H9 (cell line): ENCODE measurements at regions not wholly inside any gene's neighbourhood (a gene's known extent, or its start where the extent isn't known, plus 50 kb on each side); places are given as distances from the start of the nearest gene placed in this dataset.
"Not testable (repeated sequence)": the region's sequence is repeated elsewhere in the genome, so short reads cannot be mapped to it uniquely, and the experiment has no call there.

Experiments used
- DNase-seq: peaks from one replicate; pipeline ENCODE4 v3.0.0-alpha.2; 2017
- H2AFZ ChIP-seq: one replicate; pipeline ENCODE4 v1.6.1; 2013; ENCODE audit warnings: mild to moderate bottlenecking, low read length, control low read depth, moderate library complexity
- H2AK5ac ChIP-seq: 2 replicates; pipeline ENCODE4 v1.6.1; 2013; ENCODE audit warnings: low read length, control low read depth, mixed read lengths; ENCODE audit not compliant: insufficient read length
- H2BK120ac ChIP-seq: one replicate; pipeline ENCODE4 v1.6.1; 2013; ENCODE audit warnings: low read depth, mild to moderate bottlenecking, low read length, control low read depth, inconsistent platforms; ENCODE audit not compliant: poor library complexity, severe bottlenecking
- H2BK12ac ChIP-seq: 2 replicates; pipeline ENCODE4 v1.6.1; 2013; ENCODE audit warnings: low read length, control low read depth, mixed read lengths, low read depth; ENCODE audit not compliant: insufficient read length
- H2BK15ac ChIP-seq: 2 replicates; pipeline ENCODE4 v1.6.1; 2013; ENCODE audit warnings: low read depth, low read length, control low read depth
- H2BK20ac ChIP-seq: one replicate; pipeline ENCODE4 v1.6.1; 2013; ENCODE audit warnings: low read depth, mild to moderate bottlenecking, low read length, control low read depth, inconsistent platforms; ENCODE audit not compliant: poor library complexity, severe bottlenecking
- H2BK5ac ChIP-seq: 2 replicates; pipeline ENCODE4 v1.6.1; 2013; ENCODE audit warnings: low read length, control low read depth, mixed read lengths; ENCODE audit not compliant: insufficient read length
- H3K14ac ChIP-seq: 2 replicates; pipeline ENCODE4 v1.6.1; 2013; ENCODE audit warnings: low read length, control low read depth; ENCODE audit not compliant: insufficient read depth
- H3K18ac ChIP-seq: 2 replicates; pipeline ENCODE4 v1.6.1; 2013; ENCODE audit warnings: low read depth, mild to moderate bottlenecking, mixed read lengths, low read length, control low read depth; ENCODE audit not compliant: insufficient read length
- H3K23ac ChIP-seq: 2 replicates; pipeline ENCODE4 v1.6.1; 2013; ENCODE audit warnings: low read length, control low read depth, mixed read lengths, low read depth; ENCODE audit not compliant: insufficient read length
- H3K23me2 ChIP-seq: 2 replicates; pipeline ENCODE4 v1.6.1; 2013; ENCODE audit warnings: low read depth, mild to moderate bottlenecking, mixed read lengths, low read length, control low read depth; ENCODE audit not compliant: insufficient read length, poor library complexity, severe bottlenecking
- H3K27ac ChIP-seq: 2 replicates; pipeline ENCODE4 v1.5.1; 2013; ENCODE audit warnings: low read length, control low read depth, mixed read lengths, low read depth; ENCODE audit not compliant: insufficient read length
- H3K27me3 ChIP-seq: 2 replicates; pipeline ENCODE4 v1.6.1; 2013; ENCODE audit warnings: low read length, control low read depth, inconsistent platforms; ENCODE audit not compliant: insufficient read depth
- H3K4ac ChIP-seq: 2 replicates; pipeline ENCODE4 v1.6.1; 2013; ENCODE audit warnings: low read depth, mild to moderate bottlenecking, control low read depth, inconsistent platforms, low read length, moderate library complexity
- H3K4me1 ChIP-seq: 2 replicates; pipeline ENCODE4 v1.6.1; 2013; ENCODE audit warnings: low read length, control low read depth, inconsistent platforms; ENCODE audit not compliant: insufficient read depth
- H3K4me2 ChIP-seq: 2 replicates; pipeline ENCODE4 v1.6.1; 2013; ENCODE audit warnings: low read length, control low read depth, mixed read lengths; ENCODE audit not compliant: insufficient read length, insufficient read depth
- H3K56ac ChIP-seq: 2 replicates; pipeline ENCODE4 v1.6.1; 2013; ENCODE audit warnings: low read depth, mild to moderate bottlenecking, mixed read lengths, low read length, control low read depth; ENCODE audit not compliant: insufficient read length
- H3K79me1 ChIP-seq: 2 replicates; pipeline ENCODE4 v1.6.1; 2013; ENCODE audit warnings: low read depth, mild to moderate bottlenecking, moderate library complexity, low read length, control low read depth, inconsistent platforms; ENCODE audit not compliant: insufficient read depth, poor library complexity, severe bottlenecking
- H3K79me2 ChIP-seq: 2 replicates; pipeline ENCODE4 v1.6.1; 2013; ENCODE audit warnings: low read length, control low read depth, inconsistent platforms; ENCODE audit not compliant: insufficient read depth
- H3K9ac ChIP-seq: 2 replicates; pipeline ENCODE4 v1.6.1; 2013; ENCODE audit warnings: low read length, control low read depth, mixed read lengths; ENCODE audit not compliant: insufficient read length; ENCODE audit errors: extremely low read depth
- H3K9me3 ChIP-seq: one replicate; pipeline ENCODE4 v1.6.1; 2013; ENCODE audit warnings: low read depth, low read length, inconsistent platforms; ENCODE audit not compliant: control insufficient read depth
- H3T11ph ChIP-seq: one replicate; pipeline ENCODE4 v1.6.1; 2013; ENCODE audit warnings: mild to moderate bottlenecking, low read length, control low read depth, inconsistent platforms
- H4K20me1 ChIP-seq: one replicate; pipeline ENCODE4 v1.6.1; 2013; ENCODE audit not compliant: control insufficient read depth, insufficient read length, insufficient read depth
- H4K5ac ChIP-seq: 2 replicates; pipeline ENCODE4 v1.6.1; 2013; ENCODE audit warnings: low read depth, mild to moderate bottlenecking, mixed read lengths, low read length, control low read depth; ENCODE audit not compliant: insufficient read length
- H4K8ac ChIP-seq: replicated peaks from 2 replicates; pipeline ENCODE4 v1.6.1; 2013; ENCODE audit warnings: low read length, control low read depth, mixed read lengths, low read depth; ENCODE audit not compliant: insufficient read length
- H4K91ac ChIP-seq: 2 replicates; pipeline ENCODE4 v1.6.1; 2013; ENCODE audit warnings: low read depth, mild to moderate bottlenecking, moderate library complexity, mixed read lengths, low read length, control low read depth; ENCODE audit not compliant: insufficient read length
- H3K27ac Mint-ChIP-seq, 3 experiments: 2 replicates in 2 of 3; 3 replicates in 1 of 3; pipeline ENCODE4 v1.8.0; 2020 to 2021; ENCODE audit warnings: mixed read lengths in 3 of 3, mild to moderate bottlenecking in 1 of 3, moderate library complexity in 1 of 3
- H3K27me3 Mint-ChIP-seq: 2 replicates; pipeline ENCODE4 v1.8.0; 2021; ENCODE audit warnings: low read depth, mild to moderate bottlenecking, moderate library complexity, mixed read lengths
- H3K36me3 Mint-ChIP-seq, 3 experiments: 2 replicates in 2 of 3; 3 replicates in 1 of 3; pipeline ENCODE4 v1.8.0; 2020 to 2021; ENCODE audit warnings: low read depth in 3 of 3, mixed read lengths in 3 of 3; ENCODE audit not compliant: insufficient read depth in 1 of 3
- H3K4me1 Mint-ChIP-seq, 2 experiments: 2 replicates each; pipeline ENCODE4 v1.8.0; 2020; ENCODE audit warnings: mixed read lengths in 2 of 2
- H3K4me3 Mint-ChIP-seq, 2 experiments: 2 replicates in 1 of 2; 3 replicates in 1 of 2; pipeline ENCODE4 v1.8.0; 2020 to 2021; ENCODE audit warnings: mild to moderate bottlenecking in 2 of 2, mixed read lengths in 2 of 2, moderate library complexity in 1 of 2
- H3K9me3 Mint-ChIP-seq, 2 experiments: 2 replicates in 1 of 2; 3 replicates in 1 of 2; pipeline ENCODE4 v1.8.0; 2020; ENCODE audit warnings: mild to moderate bottlenecking in 2 of 2, mixed read lengths in 2 of 2, moderate library complexity in 1 of 2
- WGBS: extraction: QIAGEN DNeasy Blood & Tissue Kit; methylation state at CpG from one replicate; pipeline ENCODE4 v1.1.7; 2013; ENCODE audit warnings: missing lambda C conversion rate, low lambda C conversion rate, mixed read lengths; ENCODE audit not compliant: insufficient read length; ENCODE audit errors: extremely low coverage; 5-methylcytosine and 5-hydroxymethylcytosine counted together
- TF ChIP-seq, protein P1 (sequence below): fragments of 200-600 bp; sonication (generic); conservative IDR thresholded peaks from 3 replicates; pipeline ENCODE4 v1.8.0; 2021; ENCODE audit warnings: antibody characterized with exemption, mild to moderate bottlenecking

- TF ChIP-seq, protein P1, sequence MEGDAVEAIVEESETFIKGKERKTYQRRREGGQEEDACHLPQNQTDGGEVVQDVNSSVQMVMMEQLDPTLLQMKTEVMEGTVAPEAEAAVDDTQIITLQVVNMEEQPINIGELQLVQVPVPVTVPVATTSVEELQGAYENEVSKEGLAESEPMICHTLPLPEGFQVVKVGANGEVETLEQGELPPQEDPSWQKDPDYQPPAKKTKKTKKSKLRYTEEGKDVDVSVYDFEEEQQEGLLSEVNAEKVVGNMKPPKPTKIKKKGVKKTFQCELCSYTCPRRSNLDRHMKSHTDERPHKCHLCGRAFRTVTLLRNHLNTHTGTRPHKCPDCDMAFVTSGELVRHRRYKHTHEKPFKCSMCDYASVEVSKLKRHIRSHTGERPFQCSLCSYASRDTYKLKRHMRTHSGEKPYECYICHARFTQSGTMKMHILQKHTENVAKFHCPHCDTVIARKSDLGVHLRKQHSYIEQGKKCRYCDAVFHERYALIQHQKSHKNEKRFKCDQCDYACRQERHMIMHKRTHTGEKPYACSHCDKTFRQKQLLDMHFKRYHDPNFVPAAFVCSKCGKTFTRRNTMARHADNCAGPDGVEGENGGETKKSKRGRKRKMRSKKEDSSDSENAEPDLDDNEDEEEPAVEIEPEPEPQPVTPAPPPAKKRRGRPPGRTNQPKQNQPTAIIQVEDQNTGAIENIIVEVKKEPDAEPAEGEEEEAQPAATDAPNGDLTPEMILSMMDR: no peak
- Histone ChIP-seq H2BK12ac (no peak overlapping the region), H4K91ac (no peak overlapping the region), H4K20me1 (no peaks in the 10 kb centered on the region), H3K79me2 (no peaks in the 10 kb centered on the region), H4K5ac (no peak overlapping the region), H3K56ac (no peak overlapping the region), H3K79me1 (no peaks in the 10 kb centered on the region), H3K4me1 (no peaks in the 10 kb centered on the region), H3K18ac (no peak overlapping the region), H2AK5ac (no peak overlapping the region), H4K8ac (no peak overlapping the region), H3K14ac (no peak overlapping the region), H3K9me3 (no peaks in the 10 kb centered on the region), H2BK15ac (no peak overlapping the region), H3T11ph (no peak overlapping the region), H3K23ac (no peak overlapping the region), H3K27me3 (no peaks in the 10 kb centered on the region), H3K4ac (no peak overlapping the region), H2BK120ac (no peak overlapping the region), H2BK20ac (no peak overlapping the region), H3K23me2 (no peaks in the 10 kb centered on the region), H3K4me2 (no peak overlapping the region), H2AFZ (peak overlapping the region; percentile 40), H3K27ac (no peak overlapping the region), H3K9ac (no peak overlapping the region), H2BK5ac (no peak overlapping the region)
- DNase-seq: no peak
- Mint-ChIP-seq H3K27ac (no peak overlapping the region; a peak in 1 of 7 replicates), H3K4me3 (no peak overlapping the region), H3K4me1 (peaks cover 0 to 2% of the 10 kb centered on the region in 2 experiments; a peak in 1 of 4 replicates), H3K27me3 (no peaks in the 10 kb centered on the region), H3K36me3 (no peaks in the 10 kb centered on the region), H3K9me3 (peaks cover 5 to 9% of the 10 kb centered on the region in 2 experiments; a peak in 4 of 5 replicates)
- WGBS: no CpG with 5 or more reads among the region's 6 CpGs
Observed at GRCh38 chr11:24181395-24182047, 315.3 kb upstream of the LUZP2 start.

GRCh38 chr11:24185535-24185934 lies 311.3 kb upstream of the LUZP2 start:
- not testable (repeated sequence) for H4K8ac ChIP-seq, H3K23me2 ChIP-seq, H3K27me3 Mint-ChIP-seq, H3K4me3 Mint-ChIP-seq, H3K79me2 ChIP-seq, H3K23ac ChIP-seq, H2AFZ ChIP-seq, H4K20me1 ChIP-seq, H4K91ac ChIP-seq, H2BK120ac ChIP-seq, H3K4ac ChIP-seq, H3K4me2 ChIP-seq, H2BK5ac ChIP-seq, H3K27me3 ChIP-seq, H2BK15ac ChIP-seq, H3K36me3 Mint-ChIP-seq, H3K56ac ChIP-seq, H3T11ph ChIP-seq, H3K14ac ChIP-seq, H2AK5ac ChIP-seq, H3K4me1 Mint-ChIP-seq, H3K9ac ChIP-seq, DNase-seq, H3K9me3 ChIP-seq, H3K4me1 ChIP-seq, H3K18ac ChIP-seq, H2BK12ac ChIP-seq, H2BK20ac ChIP-seq, H3K27ac Mint-ChIP-seq, H3K27ac ChIP-seq, H4K5ac ChIP-seq, H3K79me1 ChIP-seq
- H3K9me3 Mint-ChIP-seq: peaks cover 16 to 20% of the 10 kb centered on the region in 2 experiments
- WGBS: no CpG with 5 or more reads among the region's 2 CpGs
